ENCODE measurements at regions not wholly inside any gene's neighbourhood (a gene's known extent, or its start where the extent isn't known, plus 50 kb on each side); places are given as distances from the start of the nearest gene placed in this dataset.

DNA sequence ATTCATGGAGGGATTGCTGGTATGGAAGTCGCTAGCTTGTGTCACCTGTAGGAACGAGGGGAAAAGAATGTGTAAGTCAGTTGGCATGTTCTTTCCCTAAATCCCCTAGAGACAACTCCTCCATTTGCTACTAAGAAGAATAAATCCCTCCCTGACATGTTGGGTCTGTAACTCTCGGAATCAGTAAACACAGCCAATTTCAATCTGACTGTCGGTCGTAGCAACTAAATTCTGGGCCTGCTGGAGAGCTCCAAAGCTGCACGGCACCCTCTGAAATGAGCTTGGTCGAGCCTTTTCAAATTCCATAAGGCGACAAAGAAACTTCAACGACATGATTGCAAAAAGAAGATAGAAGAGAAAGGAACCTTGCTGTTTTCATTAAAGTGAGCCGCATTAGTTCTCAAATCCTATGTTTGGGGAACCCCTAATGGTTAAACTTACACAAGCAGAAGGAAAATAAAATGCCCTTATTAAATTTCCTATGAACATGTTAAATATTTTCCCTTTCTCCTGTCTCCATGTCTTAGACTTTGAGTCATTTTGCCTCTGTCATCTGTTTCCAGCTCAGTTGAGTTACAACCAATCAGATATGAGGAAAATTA, 735.8 kb upstream of the WWC1 start:
- Histone ChIP-seq H3K27ac (ENCODE audit: low read length) (no peak overlapping the region), H3K4me3 (ENCODE audit: low read length in 2 of 2) (no peak overlapping the region), H3K9ac (ENCODE audit: low read length in 2 of 2) (no peak overlapping the region), H3K4me1 (ENCODE audit: control insufficient read depth, insufficient read depth, low read length) (no peaks in the 10 kb centered on the region), H3K9me3 (ENCODE audit: control insufficient read depth in 2 of 2, low read length in 2 of 2) (no peaks in the 10 kb centered on the region), H3K36me3 (ENCODE audit: control insufficient read depth in 2 of 2, insufficient read depth in 2 of 2, low read length in 2 of 2) (no peaks in the 10 kb centered on the region), H3K27me3 (ENCODE audit: control insufficient read depth in 1 of 2, insufficient read depth in 2 of 2, low read length in 2 of 2) (no peaks in the 10 kb centered on the region)

DNA sequence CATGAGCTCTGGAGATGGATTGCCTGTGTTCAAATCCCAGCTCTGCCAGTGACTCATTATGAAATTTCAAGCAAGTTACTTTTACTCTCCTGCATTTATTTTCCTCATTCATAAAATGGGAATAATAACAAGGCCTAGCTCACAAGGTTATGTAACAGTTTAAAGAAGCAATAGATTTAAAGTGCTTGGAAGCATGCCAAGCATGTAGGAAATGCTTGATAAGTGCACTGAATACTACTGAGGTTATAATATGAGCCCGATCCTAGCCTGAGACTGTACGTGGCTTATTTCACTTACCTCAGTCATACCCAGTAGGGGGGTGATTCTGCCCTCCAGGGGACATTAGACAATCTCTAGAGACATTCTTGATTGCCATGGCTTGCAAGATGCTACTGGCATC, 734.1 kb upstream of the WWC1 start:
- H3K36me3 ChIP-seq (ENCODE audit: control insufficient read depth in 2 of 2, insufficient read depth in 2 of 2, low read length in 2 of 2): no peaks in the 10 kb centered on the region
- H3K27ac ChIP-seq (ENCODE audit: low read length): no peak overlapping the region
- H3K9me3 ChIP-seq (ENCODE audit: control insufficient read depth in 2 of 2, low read length in 2 of 2): no peaks in the 10 kb centered on the region
- H3K9ac ChIP-seq (ENCODE audit: low read length in 2 of 2): no peak overlapping the region
- no peaks in the 10 kb centered on the region for H3K27me3 ChIP-seq (ENCODE audit: control insufficient read depth in 1 of 2, insufficient read depth in 2 of 2, low read length in 2 of 2)
- H3K4me1 ChIP-seq (ENCODE audit: control insufficient read depth, insufficient read depth, low read length): no peaks in the 10 kb centered on the region
- H3K4me3 ChIP-seq (ENCODE audit: low read length in 2 of 2): no peak overlapping the region

DNA sequence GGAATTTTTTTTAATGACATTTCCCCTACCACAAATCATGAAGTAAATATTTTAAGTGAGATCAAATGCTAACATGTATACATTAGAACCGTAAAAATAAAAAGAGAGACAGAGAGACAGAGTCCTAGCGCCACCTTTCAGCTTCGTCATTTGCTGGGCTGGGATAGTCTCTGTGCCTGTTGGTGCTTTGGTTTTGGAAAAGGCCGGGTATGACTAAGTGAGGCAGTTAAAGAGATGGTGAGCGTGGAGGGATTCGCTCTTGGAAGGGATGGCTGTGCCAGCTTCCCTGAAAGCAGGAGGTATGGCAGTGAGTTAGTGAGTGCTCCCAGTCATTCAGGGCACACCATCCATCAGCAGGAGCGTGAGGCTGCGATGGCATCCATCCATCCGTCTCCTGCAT, 729.6 kb upstream of the WWC1 start:
- Histone ChIP-seq H3K27me3 (ENCODE audit: control insufficient read depth in 1 of 2, insufficient read depth in 2 of 2, low read length in 2 of 2) (no peaks in the 10 kb centered on the region), H3K36me3 (ENCODE audit: control insufficient read depth in 2 of 2, insufficient read depth in 2 of 2, low read length in 2 of 2) (no peaks in the 10 kb centered on the region), H3K27ac (ENCODE audit: low read length) (no peak overlapping the region), H3K4me1 (ENCODE audit: control insufficient read depth, insufficient read depth, low read length) (no peaks in the 10 kb centered on the region), H3K9me3 (ENCODE audit: control insufficient read depth in 2 of 2, low read length in 2 of 2) (no peaks in the 10 kb centered on the region), H3K4me3 (ENCODE audit: low read length in 2 of 2) (no peak overlapping the region), H3K9ac (ENCODE audit: low read length in 2 of 2) (no peak overlapping the region)

DNA sequence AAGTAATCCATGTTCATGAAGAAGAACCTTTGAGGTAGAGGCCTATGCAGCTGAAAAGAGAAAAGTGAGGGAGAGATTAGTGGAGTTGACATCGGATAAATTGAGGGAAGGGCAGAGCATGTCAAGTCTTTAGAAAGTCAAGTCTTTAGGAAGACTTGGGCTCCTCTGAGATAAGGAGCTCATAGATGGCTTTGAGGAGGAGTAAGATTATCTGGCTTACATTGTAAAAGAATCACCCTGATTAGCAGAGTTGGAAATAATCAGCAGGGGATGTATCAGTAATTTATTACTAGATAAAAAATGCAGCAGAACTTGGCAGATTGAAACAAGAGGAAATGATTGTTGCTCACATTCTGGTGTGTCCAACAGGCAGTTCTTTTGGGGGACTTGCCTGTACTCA, 727.2 kb upstream of the WWC1 start:
- H3K9ac ChIP-seq (ENCODE audit: low read length in 2 of 2): no peak overlapping the region
- no peaks in the 10 kb centered on the region for H3K9me3 ChIP-seq (ENCODE audit: control insufficient read depth in 2 of 2, low read length in 2 of 2)
- H3K27ac ChIP-seq (ENCODE audit: low read length): no peak overlapping the region
- no peaks in the 10 kb centered on the region for H3K4me1 ChIP-seq (ENCODE audit: control insufficient read depth, insufficient read depth, low read length)
- H3K4me3 ChIP-seq (ENCODE audit: low read length in 2 of 2): no peak overlapping the region
- H3K27me3 ChIP-seq (ENCODE audit: control insufficient read depth in 1 of 2, insufficient read depth in 2 of 2, low read length in 2 of 2): no peaks in the 10 kb centered on the region
- no peaks in the 10 kb centered on the region for H3K36me3 ChIP-seq (ENCODE audit: control insufficient read depth in 2 of 2, insufficient read depth in 2 of 2, low read length in 2 of 2)

DNA sequence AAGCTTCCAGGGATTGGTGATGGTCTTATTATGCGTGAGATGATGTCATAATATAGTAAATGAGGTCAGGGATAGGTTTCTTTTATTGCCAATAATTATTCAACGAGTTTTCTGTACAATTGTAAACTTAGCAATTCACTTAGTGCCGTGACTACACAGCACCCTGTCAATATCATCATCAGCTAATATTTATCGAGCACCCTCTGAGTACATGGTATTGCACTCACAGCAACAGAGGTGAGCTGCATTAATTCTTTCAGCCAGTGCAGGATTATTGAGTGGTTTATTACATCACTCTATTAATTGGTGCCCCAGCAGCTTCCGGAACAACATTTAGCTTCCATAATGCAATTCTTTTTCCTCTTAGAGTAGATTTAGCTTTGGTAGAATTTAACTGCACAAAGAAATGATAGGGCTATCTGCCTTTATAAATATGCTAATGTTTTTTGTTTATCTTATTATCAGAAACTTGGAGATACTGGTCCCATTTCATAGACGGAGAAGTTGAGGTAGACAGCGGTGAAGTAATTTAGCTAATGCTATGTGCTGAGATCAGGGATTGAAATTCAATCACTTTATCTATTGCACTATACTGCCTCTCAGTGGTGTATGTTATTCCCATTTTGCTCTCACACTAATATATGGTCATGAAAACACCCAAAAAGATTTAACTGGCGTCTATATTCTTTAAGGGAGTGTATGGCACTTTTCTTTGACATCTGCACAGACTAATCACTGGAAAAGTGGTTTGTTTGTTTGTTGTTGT, 726.1 kb upstream of the WWC1 start:
- Histone ChIP-seq H3K9me3 (ENCODE audit: control insufficient read depth in 2 of 2, low read length in 2 of 2) (no peaks in the 10 kb centered on the region), H3K27me3 (ENCODE audit: control insufficient read depth in 1 of 2, insufficient read depth in 2 of 2, low read length in 2 of 2) (peaks cover 0 to under 1% of the 10 kb centered on the region in 2 donors), H3K36me3 (ENCODE audit: control insufficient read depth in 2 of 2, insufficient read depth in 2 of 2, low read length in 2 of 2) (no peaks in the 10 kb centered on the region), H3K27ac (ENCODE audit: low read length) (no peak overlapping the region), H3K4me1 (ENCODE audit: control insufficient read depth, insufficient read depth, low read length) (no peaks in the 10 kb centered on the region), H3K4me3 (ENCODE audit: low read length in 2 of 2) (no peak overlapping the region), H3K9ac (ENCODE audit: low read length in 2 of 2) (no peak overlapping the region)

DNA sequence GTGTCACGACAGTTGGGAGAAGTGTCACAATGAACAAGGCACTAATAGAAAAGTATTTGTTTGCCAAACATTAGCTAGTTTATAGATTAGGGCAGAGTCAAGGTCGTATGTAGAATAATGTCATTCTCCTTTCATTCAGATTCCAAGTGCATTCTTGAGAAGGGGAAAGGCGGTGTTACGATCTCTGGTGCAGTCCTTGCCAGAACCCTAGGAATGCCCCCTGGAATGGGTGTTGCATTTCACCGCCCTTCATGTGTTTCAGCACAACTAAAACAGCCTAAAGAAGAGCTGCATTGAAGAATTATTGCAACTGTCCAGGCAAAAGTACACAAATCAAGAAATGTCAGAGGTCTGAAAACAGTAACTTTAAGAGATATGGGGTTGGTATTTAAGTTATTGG, 721.0 kb upstream of the WWC1 start:
- no peak overlapping the region for H3K27ac ChIP-seq (ENCODE audit: low read length)
- H3K27me3 ChIP-seq (ENCODE audit: control insufficient read depth in 1 of 2, insufficient read depth in 2 of 2, low read length in 2 of 2): peaks cover 11 to 19% of the 10 kb centered on the region in 2 donors
- H3K9ac ChIP-seq (ENCODE audit: low read length in 2 of 2): no peak overlapping the region
- no peaks in the 10 kb centered on the region for H3K36me3 ChIP-seq (ENCODE audit: control insufficient read depth in 2 of 2, insufficient read depth in 2 of 2, low read length in 2 of 2)
- H3K4me1 ChIP-seq (ENCODE audit: control insufficient read depth, insufficient read depth, low read length): no peaks in the 10 kb centered on the region
- H3K4me3 ChIP-seq (ENCODE audit: low read length in 2 of 2): no peak overlapping the region
- H3K9me3 ChIP-seq (ENCODE audit: control insufficient read depth in 2 of 2, low read length in 2 of 2): no peaks in the 10 kb centered on the region

DNA sequence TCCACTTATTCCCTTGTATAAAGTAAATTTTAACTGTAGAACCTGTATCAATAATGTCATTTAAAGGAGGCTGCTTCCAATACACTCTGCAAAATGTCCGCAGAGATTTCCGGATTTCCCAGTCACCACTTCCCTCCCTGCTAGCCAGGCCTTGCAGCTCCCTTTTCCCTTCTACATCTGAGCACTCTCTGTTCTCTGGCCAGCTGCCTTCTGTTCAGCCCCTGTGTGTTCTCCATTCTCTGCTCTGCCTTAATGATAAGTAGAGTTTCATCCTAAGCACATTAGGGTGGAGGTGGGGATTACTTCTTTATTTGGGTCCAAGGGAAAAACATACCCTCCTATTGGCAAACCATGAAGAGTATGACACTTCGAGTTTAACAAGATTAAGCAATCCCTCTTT, 719.6 kb upstream of the WWC1 start:
- H3K9me3 ChIP-seq (ENCODE audit: control insufficient read depth in 2 of 2, low read length in 2 of 2): no peaks in the 10 kb centered on the region
- no peak overlapping the region for H3K27ac ChIP-seq (ENCODE audit: low read length)
- peaks cover 12 to 25% of the 10 kb centered on the region in 2 donors for H3K27me3 ChIP-seq (ENCODE audit: control insufficient read depth in 1 of 2, insufficient read depth in 2 of 2, low read length in 2 of 2)

DNA sequence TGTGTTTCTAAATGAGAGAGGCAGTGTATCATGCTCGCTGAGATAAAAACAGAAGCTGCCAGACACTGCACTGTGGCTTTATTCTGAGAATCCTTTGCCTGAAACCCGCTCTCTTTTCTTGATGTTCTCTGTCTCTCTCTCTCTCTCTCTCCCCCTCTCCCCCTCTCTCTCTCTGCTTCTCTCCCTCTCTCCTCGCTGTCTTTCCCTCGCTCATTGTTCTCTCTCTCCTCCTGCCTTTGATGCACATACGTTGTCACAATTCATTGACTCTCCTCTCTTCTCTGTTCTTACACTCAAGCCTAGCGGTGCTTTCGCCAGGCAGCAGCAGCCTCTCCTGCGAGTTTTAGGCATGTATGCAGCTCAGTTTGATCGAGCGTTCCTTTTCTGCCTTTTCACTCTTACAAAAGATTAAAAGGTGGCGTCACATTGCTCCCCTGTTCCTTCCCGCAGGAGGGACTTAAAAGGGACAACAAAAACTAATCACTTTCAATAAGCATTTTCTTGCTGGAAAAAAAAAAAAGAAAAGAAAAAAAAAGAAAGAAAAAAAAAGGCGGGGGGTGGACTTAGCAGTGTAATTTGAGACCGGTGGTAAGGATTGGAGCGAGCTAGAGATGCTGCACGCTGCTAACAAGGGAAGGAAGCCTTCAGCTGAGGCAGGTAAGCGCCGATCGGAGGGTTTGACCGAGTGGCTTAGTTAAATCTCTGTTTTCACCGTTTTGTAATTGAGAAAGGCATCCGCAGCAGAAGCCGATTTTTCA, 717.9 kb upstream of the WWC1 start:
- Histone ChIP-seq H3K4me1 (ENCODE audit: control insufficient read depth, insufficient read depth, low read length) (no peaks in the 10 kb centered on the region), H3K27ac (ENCODE audit: low read length) (no peak overlapping the region), H3K9me3 (ENCODE audit: control insufficient read depth in 2 of 2, low read length in 2 of 2) (no peaks in the 10 kb centered on the region), H3K9ac (ENCODE audit: low read length in 2 of 2) (no peak overlapping the region), H3K27me3 (ENCODE audit: control insufficient read depth in 1 of 2, insufficient read depth in 2 of 2, low read length in 2 of 2) (peaks cover 15 to 26% of the 10 kb centered on the region in 2 donors), H3K4me3 (ENCODE audit: low read length in 2 of 2) (peak overlapping the region; percentile 44 to 66), H3K36me3 (ENCODE audit: control insufficient read depth in 2 of 2, insufficient read depth in 2 of 2, low read length in 2 of 2) (no peaks in the 10 kb centered on the region)

More for the DNA sequence above, 719.6 kb upstream of the WWC1 start:
- Histone ChIP-seq H3K36me3 (ENCODE audit: control insufficient read depth in 2 of 2, insufficient read depth in 2 of 2, low read length in 2 of 2) (no peaks in the 10 kb centered on the region), H3K4me3 (ENCODE audit: low read length in 2 of 2) (no peak overlapping the region), H3K4me1 (ENCODE audit: control insufficient read depth, insufficient read depth, low read length) (no peaks in the 10 kb centered on the region), H3K9ac (ENCODE audit: low read length in 2 of 2) (no peak overlapping the region)

DNA sequence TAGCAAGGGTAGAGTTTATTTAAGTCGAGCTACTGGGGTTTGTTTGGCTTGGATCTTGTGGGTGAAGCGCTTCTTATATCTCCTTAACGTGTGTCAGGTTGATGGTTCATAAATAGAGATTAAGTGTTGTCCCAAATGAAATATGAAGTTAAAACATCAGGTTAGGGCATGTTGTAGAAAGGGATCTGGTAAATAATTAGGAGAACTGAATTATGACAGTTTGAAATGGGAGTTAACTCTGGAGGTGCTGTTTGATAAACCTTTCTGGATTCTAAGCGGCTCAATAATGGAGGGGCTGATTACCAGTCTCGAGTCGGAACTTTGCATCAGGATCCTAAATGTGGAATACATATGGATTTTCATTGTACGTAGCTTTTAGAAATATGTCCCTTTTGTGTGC, 717.0 kb upstream of the WWC1 start:
- Histone ChIP-seq H3K36me3 (ENCODE audit: control insufficient read depth in 2 of 2, insufficient read depth in 2 of 2, low read length in 2 of 2) (no peaks in the 10 kb centered on the region), H3K4me1 (ENCODE audit: control insufficient read depth, insufficient read depth, low read length) (no peaks in the 10 kb centered on the region), H3K4me3 (ENCODE audit: low read length in 2 of 2) (no peak overlapping the region), H3K27ac (ENCODE audit: low read length) (no peak overlapping the region), H3K9ac (ENCODE audit: low read length in 2 of 2) (no peak overlapping the region), H3K27me3 (ENCODE audit: control insufficient read depth in 1 of 2, insufficient read depth in 2 of 2, low read length in 2 of 2) (peaks cover 15 to 26% of the 10 kb centered on the region in 2 donors), H3K9me3 (ENCODE audit: control insufficient read depth in 2 of 2, low read length in 2 of 2) (no peaks in the 10 kb centered on the region)

DNA sequence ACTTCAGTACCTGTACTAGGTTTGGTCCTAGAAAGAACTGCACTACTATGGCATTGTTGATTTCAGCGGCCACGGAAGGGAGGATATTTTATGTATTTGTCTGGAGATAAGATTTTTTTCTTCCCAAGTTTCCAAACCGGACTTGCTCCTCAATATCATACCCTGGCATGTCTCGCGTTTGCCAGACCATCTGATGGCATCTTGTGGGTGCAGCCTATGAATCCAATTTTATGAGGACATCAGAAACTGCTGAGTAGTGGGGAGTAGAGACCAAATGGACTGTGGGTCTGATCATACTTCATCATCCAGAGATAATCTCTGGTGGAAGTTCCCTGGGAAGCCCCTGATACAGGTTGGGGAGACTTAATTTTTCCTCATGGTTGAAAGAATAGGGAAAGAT, 716.1 kb upstream of the WWC1 start:
- Histone ChIP-seq H3K9ac (ENCODE audit: low read length in 2 of 2) (no peak overlapping the region), H3K27me3 (ENCODE audit: control insufficient read depth in 1 of 2, insufficient read depth in 2 of 2, low read length in 2 of 2) (peaks cover 15 to 26% of the 10 kb centered on the region in 2 donors), H3K4me1 (ENCODE audit: control insufficient read depth, insufficient read depth, low read length) (no peaks in the 10 kb centered on the region)

More for the DNA sequence above, 716.1 kb upstream of the WWC1 start:
- Histone ChIP-seq H3K27ac (ENCODE audit: low read length) (no peak overlapping the region), H3K36me3 (ENCODE audit: control insufficient read depth in 2 of 2, insufficient read depth in 2 of 2, low read length in 2 of 2) (no peaks in the 10 kb centered on the region), H3K9me3 (ENCODE audit: control insufficient read depth in 2 of 2, low read length in 2 of 2) (no peaks in the 10 kb centered on the region), H3K4me3 (ENCODE audit: low read length in 2 of 2) (no peak overlapping the region)

All from stomach smooth muscle (tissue), 2 donors.